Loucy (cell line): ENCODE measurements at regions not wholly inside any gene's neighbourhood (a gene's known extent, or its start where the extent isn't known, plus 50 kb on each side); places are given as distances from the start of the nearest gene placed in this dataset.

Experiments used
- H2AFZ ChIP-seq: fragments of 200-600 bp; sonication (generic); 2 replicates; pipeline ENCODE4 v1.6.0; 2016; ENCODE audit warnings: antibody characterized with exemption, mild to moderate bottlenecking, low read length, moderate library complexity
- H3F3A ChIP-seq: fragments of 200-600 bp; 2 replicates; pipeline ENCODE4 v1.6.0; 2016; ENCODE audit warnings: antibody characterized with exemption, low read depth, mild to moderate bottlenecking
- H3K27me3 ChIP-seq: fragments of 200-600 bp; sonication (generic); 2 replicates; pipeline ENCODE4 v1.6.1; 2014; ENCODE audit warnings: low read length, mild to moderate bottlenecking; ENCODE audit not compliant: insufficient read depth, poor library complexity, severe bottlenecking
- H3K36me3 ChIP-seq: fragments of 200-600 bp; sonication (generic); 2 replicates; pipeline ENCODE4 v1.6.1; 2016; ENCODE audit warnings: low read length; ENCODE audit not compliant: insufficient read depth
- H3K4me1 ChIP-seq: fragments of 200-600 bp; sonication (generic); 2 replicates; pipeline ENCODE4 v1.5.1; 2014; ENCODE audit warnings: low read length, mild to moderate bottlenecking; ENCODE audit not compliant: insufficient read depth, poor library complexity, severe bottlenecking
- H3K4me2 ChIP-seq: fragments of 200-600 bp; sonication (generic); 2 replicates; pipeline ENCODE4 v1.6.0; 2014; ENCODE audit warnings: antibody characterized with exemption, low read length, low read depth, mild to moderate bottlenecking; ENCODE audit not compliant: poor library complexity, severe bottlenecking
- H3K4me3 ChIP-seq: fragments of 200-600 bp; sonication (generic); 2 replicates; pipeline ENCODE4 v1.5.1; 2014; ENCODE audit warnings: low read length, mild to moderate bottlenecking, mixed read lengths; ENCODE audit not compliant: poor library complexity, severe bottlenecking
- H3K79me2 ChIP-seq: fragments of 200-600 bp; sonication (generic); 2 replicates; pipeline ENCODE4 v1.6.1; 2014; ENCODE audit warnings: low read length; ENCODE audit not compliant: insufficient read depth
- H3K9ac ChIP-seq: fragments of 200-600 bp; sonication (generic); 2 replicates; pipeline ENCODE4 v1.6.0; 2014; ENCODE audit warnings: mild to moderate bottlenecking, low read depth, low read length, moderate library complexity; ENCODE audit not compliant: poor library complexity, severe bottlenecking
- H3K9me2 ChIP-seq: fragments of 200-600 bp; sonication (generic); replicated peaks from 2 replicates; pipeline ENCODE4 v1.6.1; 2016; ENCODE audit warnings: low read depth, low read length, mixed read lengths
- H3K9me3 ChIP-seq: fragments of 200-600 bp; sonication (generic); 2 replicates; pipeline ENCODE4 v1.6.1; 2014; ENCODE audit warnings: mild to moderate bottlenecking, antibody characterized with exemption, low read length, low read depth; ENCODE audit not compliant: insufficient read depth
- H4K20me1 ChIP-seq: fragments of 200-600 bp; sonication (generic); 2 replicates; pipeline ENCODE4 v1.6.0; 2014; ENCODE audit warnings: antibody characterized with exemption, low read length, mild to moderate bottlenecking; ENCODE audit not compliant: insufficient read depth, poor library complexity, severe bottlenecking
- EZH2phosphoT487 ChIP-seq: fragments of 200-600 bp; IDR thresholded peaks from 2 replicates; pipeline ENCODE4 v1.6.1; 2018; ENCODE audit warnings: antibody characterized with exemption, mild to moderate bottlenecking, moderate library complexity, borderline replicate concordance
- TF ChIP-seq, protein P1 (sequence below): fragments of 200-600 bp; sonication (generic); conservative IDR thresholded peaks from 2 replicates; pipeline ENCODE4 v1.5.1; 2014; ENCODE audit warnings: mild to moderate bottlenecking, antibody characterized with exemption, low read length

DNA sequence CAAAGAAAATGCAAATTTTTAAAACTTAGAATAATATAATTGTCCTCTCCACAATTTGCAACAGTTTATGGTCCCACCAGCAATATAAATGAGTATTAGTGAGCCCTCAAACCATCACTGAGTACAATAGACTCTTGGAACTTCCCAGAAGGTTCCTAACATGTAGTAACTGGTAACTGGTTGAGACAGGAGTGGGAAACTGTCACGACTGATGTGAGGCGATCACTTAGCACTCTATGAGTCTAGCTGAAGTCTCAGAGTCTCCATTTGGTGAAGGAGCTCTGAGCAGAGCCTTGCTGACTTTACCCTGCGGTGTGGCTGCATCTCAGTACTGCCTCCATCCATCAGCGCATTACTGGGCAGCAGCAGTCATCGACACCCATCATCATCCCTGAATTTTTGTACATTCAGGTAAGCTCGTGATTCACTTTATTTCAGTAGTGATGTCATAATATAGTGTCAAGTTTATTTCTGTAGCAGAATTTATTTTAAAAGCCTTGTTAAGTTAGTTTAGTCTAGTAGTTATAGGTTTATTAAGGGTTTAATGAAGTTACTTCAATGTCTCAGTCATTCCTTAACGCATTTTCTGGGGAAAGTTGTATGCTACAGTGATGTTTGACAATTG lies 76.6 kb upstream of the ABCA1 start:
- H3K27me3 ChIP-seq: no peaks in the 10 kb centered on the region
- H3K4me2 ChIP-seq: no peak overlapping the region
- H4K20me1 ChIP-seq: no peaks in the 10 kb centered on the region

DNA sequence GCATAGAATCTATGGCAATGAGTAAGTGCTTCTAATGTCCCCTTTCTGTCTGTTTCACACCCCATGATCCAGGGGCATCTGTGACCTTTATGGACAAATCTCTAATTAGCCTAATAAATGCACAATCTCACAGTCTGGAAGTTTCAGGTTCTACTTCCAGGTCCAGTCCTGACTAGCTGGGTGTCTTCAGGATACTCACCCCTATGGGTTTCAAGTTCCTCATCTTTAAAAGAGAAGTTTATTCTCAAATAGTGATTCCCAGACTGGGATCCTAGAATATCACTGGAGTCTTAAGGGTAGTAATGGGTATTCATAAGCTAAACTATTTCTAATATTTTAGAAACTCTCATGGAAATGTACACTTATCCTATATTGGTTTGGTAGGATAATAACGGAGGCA lies 77.2 kb upstream of the ABCA1 start:
- Histone ChIP-seq H2AFZ (no peak overlapping the region), H3K27me3 (no peaks in the 10 kb centered on the region), H3K4me3 (no peak overlapping the region), H3K4me2 (no peak overlapping the region), H3K9ac (no peak overlapping the region), H3K4me1 (peaks cover 6% of the 10 kb centered on the region), H3K79me2 (no peaks in the 10 kb centered on the region), H3K9me3 (no peaks in the 10 kb centered on the region), H3K9me2 (no peaks in the 10 kb centered on the region), H3F3A (no peaks in the 10 kb centered on the region), H3K36me3 (no peaks in the 10 kb centered on the region), H4K20me1 (no peaks in the 10 kb centered on the region)
- TF ChIP-seq, protein P1, sequence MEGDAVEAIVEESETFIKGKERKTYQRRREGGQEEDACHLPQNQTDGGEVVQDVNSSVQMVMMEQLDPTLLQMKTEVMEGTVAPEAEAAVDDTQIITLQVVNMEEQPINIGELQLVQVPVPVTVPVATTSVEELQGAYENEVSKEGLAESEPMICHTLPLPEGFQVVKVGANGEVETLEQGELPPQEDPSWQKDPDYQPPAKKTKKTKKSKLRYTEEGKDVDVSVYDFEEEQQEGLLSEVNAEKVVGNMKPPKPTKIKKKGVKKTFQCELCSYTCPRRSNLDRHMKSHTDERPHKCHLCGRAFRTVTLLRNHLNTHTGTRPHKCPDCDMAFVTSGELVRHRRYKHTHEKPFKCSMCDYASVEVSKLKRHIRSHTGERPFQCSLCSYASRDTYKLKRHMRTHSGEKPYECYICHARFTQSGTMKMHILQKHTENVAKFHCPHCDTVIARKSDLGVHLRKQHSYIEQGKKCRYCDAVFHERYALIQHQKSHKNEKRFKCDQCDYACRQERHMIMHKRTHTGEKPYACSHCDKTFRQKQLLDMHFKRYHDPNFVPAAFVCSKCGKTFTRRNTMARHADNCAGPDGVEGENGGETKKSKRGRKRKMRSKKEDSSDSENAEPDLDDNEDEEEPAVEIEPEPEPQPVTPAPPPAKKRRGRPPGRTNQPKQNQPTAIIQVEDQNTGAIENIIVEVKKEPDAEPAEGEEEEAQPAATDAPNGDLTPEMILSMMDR: no peak
- no peak for TF ChIP-seq EZH2phosphoT487

More for the DNA sequence above, 76.6 kb upstream of the ABCA1 start:
- no peak overlapping the region for H2AFZ ChIP-seq
- H3K79me2 ChIP-seq: no peaks in the 10 kb centered on the region
- H3K9ac ChIP-seq: no peak overlapping the region
- H3K36me3 ChIP-seq: no peaks in the 10 kb centered on the region
- no peaks in the 10 kb centered on the region for H3K9me3 ChIP-seq
- H3F3A ChIP-seq: no peaks in the 10 kb centered on the region
- H3K9me2 ChIP-seq: no peaks in the 10 kb centered on the region
- no peak for TF ChIP-seq EZH2phosphoT487
- TF ChIP-seq, protein P1: no peak
- H3K4me3 ChIP-seq: no peak overlapping the region
- H3K4me1 ChIP-seq: peaks cover 6% of the 10 kb centered on the region

DNA sequence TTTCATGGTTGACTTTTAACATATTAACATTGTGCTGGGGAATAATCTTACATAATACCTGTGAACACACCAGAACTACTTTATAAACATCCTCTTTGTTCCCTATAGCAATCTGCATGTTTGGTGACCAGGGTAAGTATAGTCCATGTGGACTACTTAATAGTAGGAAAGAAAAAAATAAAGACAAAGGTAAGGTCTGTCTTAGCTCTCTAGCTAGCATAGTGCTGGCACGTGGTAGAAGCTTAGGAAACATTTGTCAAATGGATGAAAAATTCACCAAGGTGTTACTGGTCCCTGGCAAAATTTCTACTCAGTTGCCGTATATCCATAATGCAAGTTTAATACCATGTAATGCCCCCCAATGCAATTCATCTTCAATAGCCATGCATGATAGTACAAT lies 78.6 kb upstream of the ABCA1 start:
- Histone ChIP-seq H3K4me3 (no peak overlapping the region), H3K9me3 (no peaks in the 10 kb centered on the region), H3F3A (no peaks in the 10 kb centered on the region), H3K27me3 (no peaks in the 10 kb centered on the region), H2AFZ (no peak overlapping the region), H3K4me2 (no peak overlapping the region), H3K9me2 (no peaks in the 10 kb centered on the region), H3K79me2 (no peaks in the 10 kb centered on the region), H3K4me1 (peaks cover 6% of the 10 kb centered on the region), H3K9ac (no peak overlapping the region), H3K36me3 (no peaks in the 10 kb centered on the region), H4K20me1 (no peaks in the 10 kb centered on the region)
- TF ChIP-seq, protein P1: no peak
- TF ChIP-seq EZH2phosphoT487: no peak
